Spinal cord (tissue), 9 donors: ENCODE measurements at regions not wholly inside any gene's neighbourhood (a gene's known extent, or its start where the extent isn't known, plus 50 kb on each side); places are given as distances from the start of the nearest gene placed in this dataset.
A peak's percentile ranks its signal among the peaks of the same experiment; 100 is the strongest.

Source experiments
- DNase-seq, 6 donors: peaks; one replicate each; pipeline versions ENCODE4 v3.0.0 to v3.0.0-alpha.2; 2013 to 2015; ENCODE audit warnings: low spot score in 6 of 6, low read depth in 4 of 6
- H3K27ac ChIP-seq: one replicate; pipeline ENCODE4 v1.5.1; 2013; ENCODE audit warnings: low read depth, low read length, control low read depth
- H3K27me3 ChIP-seq: one replicate; pipeline ENCODE4 v1.6.1; 2013; ENCODE audit warnings: low read length; ENCODE audit not compliant: control insufficient read depth, insufficient read depth
- H3K36me3 ChIP-seq: one replicate; pipeline ENCODE4 v1.6.1; 2013; ENCODE audit warnings: low read length; ENCODE audit not compliant: control insufficient read depth, insufficient read depth
- H3K4me1 ChIP-seq: one replicate; pipeline ENCODE4 v1.6.1; 2013; ENCODE audit warnings: low read length; ENCODE audit not compliant: control insufficient read depth, insufficient read depth
- H3K4me3 ChIP-seq: one replicate; pipeline ENCODE4 v1.5.1; 2013; ENCODE audit warnings: low read depth, low read length, control low read depth
- H3K9me3 ChIP-seq: one replicate; pipeline ENCODE4 v1.6.1; 2013; ENCODE audit warnings: low read length; ENCODE audit not compliant: control insufficient read depth, insufficient read depth
- WGBS: methylation state at CpG from one replicate; pipeline ENCODE4 v1.1.5; 2013; ENCODE audit warnings: missing lambda C conversion rate; ENCODE audit not compliant: insufficient coverage; 5-methylcytosine and 5-hydroxymethylcytosine counted together
- donor health status: healthy.

DNA sequence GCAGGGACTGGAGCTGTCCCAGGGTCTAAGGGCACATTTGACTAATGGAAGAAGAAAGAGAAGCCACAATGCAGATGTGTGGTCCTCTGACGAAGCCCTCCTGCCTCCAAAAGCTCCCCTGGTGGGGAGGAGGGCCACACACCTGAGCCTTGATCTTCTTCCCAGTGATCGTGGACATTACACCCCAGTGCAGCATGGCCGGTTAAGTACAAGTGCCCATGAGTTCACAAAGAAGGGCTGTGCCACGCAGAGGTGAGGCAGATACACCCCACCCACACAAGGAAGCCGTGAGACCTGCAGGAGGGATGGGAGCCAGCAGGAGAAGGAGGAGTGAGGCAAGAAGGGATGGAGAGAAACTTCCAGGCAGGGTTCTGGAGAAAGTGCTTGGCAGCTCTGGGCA lies 199.0 kb upstream of the MVB12B start:
- Histone ChIP-seq H3K36me3 (no peaks in the 10 kb centered on the region), H3K27ac (no peak overlapping the region), H3K4me1 (peaks cover 2% of the 10 kb centered on the region), H3K27me3 (no peaks in the 10 kb centered on the region), H3K4me3 (no peak overlapping the region), H3K9me3 (no peaks in the 10 kb centered on the region)
- no peak for DNase-seq
- 100% methylated on average over 1 of the region's 5 CpGs for WGBS

DNA sequence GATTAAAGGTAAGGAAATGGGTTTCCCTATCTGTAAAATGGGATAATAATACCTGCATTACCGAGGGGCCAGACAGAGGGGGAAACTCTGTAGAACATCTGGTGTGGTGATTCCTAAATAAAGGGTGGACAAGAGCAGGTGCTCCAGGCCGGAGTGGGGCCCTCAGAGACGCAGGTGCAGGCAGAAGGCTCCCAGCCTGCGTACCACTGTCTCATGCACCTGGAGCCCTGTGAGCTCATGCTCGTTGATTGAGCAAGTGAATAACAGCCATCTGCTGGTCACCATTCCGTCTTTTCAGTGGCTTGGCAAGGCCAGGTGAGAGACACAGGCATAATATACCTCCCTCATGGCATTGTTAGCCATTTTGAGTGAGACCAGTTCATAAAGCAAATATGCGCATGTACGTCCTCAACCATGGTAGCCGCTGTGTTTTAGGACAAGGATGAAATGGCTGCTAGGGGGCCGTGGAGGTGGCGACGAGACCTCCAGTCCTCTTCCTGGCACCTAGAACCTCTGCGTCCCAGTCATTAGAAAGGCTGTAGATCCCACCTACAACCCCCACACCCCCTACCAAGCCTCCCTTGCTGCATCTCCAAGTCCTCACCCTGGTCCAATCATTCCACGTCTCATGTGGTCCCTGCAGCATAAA lies 198.0 kb upstream of the MVB12B start:
- no peaks in the 10 kb centered on the region for H3K27me3 ChIP-seq
- WGBS = 90% methylated on average over 14 of the region's 14 CpGs
- DNase-seq = no peak
- no peaks in the 10 kb centered on the region for H3K9me3 ChIP-seq
- no peaks in the 10 kb centered on the region for H3K36me3 ChIP-seq
- H3K27ac ChIP-seq = no peak overlapping the region
- peaks cover 2% of the 10 kb centered on the region for H3K4me1 ChIP-seq
- H3K4me3 ChIP-seq = no peak overlapping the region

DNA sequence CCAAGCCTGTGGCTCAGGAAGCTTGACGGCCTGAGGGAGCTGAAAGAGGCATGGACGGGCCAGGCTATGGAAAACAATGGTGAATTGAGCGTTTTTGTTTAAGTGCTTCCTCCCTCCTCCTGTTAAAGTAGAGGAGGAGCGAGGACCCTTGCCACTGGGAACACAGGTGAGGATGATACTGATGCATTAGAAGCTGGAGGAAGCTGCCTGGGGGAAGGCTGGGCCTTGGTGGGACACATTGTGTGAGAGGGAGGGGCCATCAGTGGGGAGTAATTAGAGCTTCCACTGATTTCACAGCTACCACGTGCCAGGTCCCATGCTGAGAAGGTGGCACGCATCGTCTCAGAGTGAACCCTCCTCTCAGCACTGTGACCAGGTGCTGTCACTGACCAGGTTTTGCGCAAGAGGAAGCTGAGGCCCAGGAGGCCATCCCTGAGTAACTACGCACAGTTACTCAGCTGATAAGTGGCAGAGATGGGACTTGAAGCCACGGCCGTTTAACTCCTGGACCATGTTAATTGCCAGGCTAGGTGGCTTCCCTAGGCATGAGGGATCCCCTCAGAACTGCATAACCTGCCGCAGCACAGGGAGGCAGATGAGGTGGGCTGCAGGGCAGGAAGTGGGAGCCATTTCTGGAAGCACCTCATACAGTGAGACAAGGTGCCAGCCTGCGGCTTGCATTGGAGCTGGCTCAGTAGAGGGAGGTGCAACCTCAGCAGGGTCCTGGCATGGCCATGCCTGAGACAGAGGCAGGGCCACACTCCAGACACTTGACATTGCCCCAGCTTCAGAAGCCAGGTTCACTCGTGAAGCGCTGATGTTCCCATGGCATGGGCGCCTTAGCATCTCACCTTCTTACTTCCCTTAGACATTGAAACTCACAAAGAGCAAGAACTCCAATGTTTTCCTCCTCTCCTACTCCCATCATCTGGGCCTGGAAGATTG lies 195.3 kb upstream of the MVB12B start:
- H3K9me3 ChIP-seq = no peaks in the 10 kb centered on the region
- no peak overlapping the region for H3K4me3 ChIP-seq
- H3K36me3 ChIP-seq = no peaks in the 10 kb centered on the region
- no peaks in the 10 kb centered on the region for H3K27me3 ChIP-seq
- DNase-seq = no peak
- no peak overlapping the region for H3K27ac ChIP-seq
- 75% methylated on average over 15 of the region's 16 CpGs for WGBS
- H3K4me1 ChIP-seq = no peaks in the 10 kb centered on the region

DNA sequence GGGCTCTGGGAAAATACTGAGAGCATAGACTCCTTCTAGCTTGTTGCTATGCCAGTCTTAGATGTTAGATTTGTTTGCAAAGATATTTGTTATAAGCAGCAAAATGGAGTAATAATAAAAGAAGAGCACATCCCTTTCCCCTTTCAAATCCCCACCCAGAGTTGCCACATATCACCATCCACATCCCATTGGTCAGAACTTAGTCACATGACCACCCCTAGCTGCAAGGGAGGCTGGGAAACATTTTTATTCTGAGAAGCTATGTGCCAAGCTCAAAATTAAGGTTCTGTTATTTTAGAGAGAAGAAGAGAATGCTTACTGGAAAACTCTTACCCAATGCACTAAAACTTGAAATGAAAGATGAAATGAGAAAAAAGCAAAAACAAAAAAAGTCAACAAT lies 193.9 kb upstream of the MVB12B start:
- H3K27me3 ChIP-seq = no peaks in the 10 kb centered on the region
- H3K4me1 ChIP-seq = no peaks in the 10 kb centered on the region
- no peak overlapping the region for H3K4me3 ChIP-seq
- DNase-seq = no peak
- H3K27ac ChIP-seq = no peak overlapping the region
- H3K9me3 ChIP-seq = no peaks in the 10 kb centered on the region
- no peaks in the 10 kb centered on the region for H3K36me3 ChIP-seq

DNA sequence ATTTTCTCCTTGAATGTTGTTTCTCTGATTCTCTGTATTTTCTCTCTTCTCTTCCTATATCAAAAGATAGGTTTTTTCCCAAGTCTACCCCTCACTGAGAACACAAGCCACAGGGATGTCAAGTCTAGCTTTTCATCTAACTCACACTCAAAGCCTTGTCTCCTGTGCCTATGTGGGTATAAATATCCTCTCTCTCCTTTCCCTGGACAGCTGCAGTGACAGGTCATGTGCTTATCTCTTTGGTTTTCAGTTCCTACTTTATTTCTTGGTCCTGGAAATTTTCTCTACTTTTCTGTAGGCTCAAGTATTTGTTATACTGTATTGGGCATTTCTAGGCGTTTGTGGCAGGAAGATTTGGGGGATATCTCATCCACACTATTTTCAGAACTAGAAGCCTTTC lies 182.4 kb upstream of the MVB12B start:
- WGBS = no CpG with 5 or more reads among the region's 1 CpG
- Histone ChIP-seq H3K36me3 (no peaks in the 10 kb centered on the region), H3K9me3 (peaks cover 1% of the 10 kb centered on the region), H3K4me3 (no peak overlapping the region), H3K27me3 (peaks cover 5% of the 10 kb centered on the region), H3K4me1 (peaks cover 11% of the 10 kb centered on the region), H3K27ac (no peak overlapping the region)
- DNase-seq = no peak

DNA sequence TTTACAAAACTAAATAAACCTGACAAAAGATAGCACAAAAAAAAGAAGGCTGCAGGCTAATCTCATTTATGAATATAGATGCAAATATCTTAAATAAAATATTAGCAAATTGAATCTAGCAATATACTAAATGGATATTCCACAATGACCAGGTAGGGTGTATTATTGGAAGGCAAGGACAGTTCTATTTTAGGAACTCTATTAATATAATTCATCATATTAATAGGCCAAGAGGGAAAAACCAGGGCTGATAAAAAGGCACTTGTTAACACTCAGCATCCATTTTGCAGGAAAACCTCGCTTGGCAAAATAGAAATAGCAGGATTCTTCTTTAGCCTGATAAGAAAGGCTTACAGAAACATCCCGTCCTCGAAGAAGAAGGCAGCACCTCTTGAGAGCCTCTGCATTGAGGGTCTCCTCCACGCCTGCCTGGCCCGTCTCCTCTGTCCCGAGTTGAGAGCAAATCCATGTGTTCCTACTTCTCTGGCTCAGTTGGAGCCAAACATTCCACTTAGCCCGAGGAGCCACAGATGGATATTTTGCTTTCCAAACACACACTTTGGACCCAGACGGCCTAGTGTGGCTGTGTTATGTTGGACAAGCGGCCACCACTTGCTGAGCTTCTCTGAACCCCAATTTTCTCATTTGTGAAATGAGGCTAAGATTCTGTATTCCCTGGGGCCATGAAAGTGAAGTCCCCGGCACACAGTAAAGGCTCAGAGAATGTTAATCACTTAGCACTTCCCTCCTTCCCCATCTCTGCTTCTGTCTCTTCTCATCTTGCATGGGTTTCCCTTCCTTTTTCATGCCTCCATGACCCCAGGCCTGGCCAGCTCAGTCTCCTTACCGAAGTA lies 181.8 kb upstream of the MVB12B start:
- Histone ChIP-seq H3K4me3 (no peak overlapping the region), H3K9me3 (peaks cover 1% of the 10 kb centered on the region), H3K36me3 (no peaks in the 10 kb centered on the region), H3K27ac (no peak overlapping the region), H3K4me1 (peaks cover 11% of the 10 kb centered on the region), H3K27me3 (peaks cover 5% of the 10 kb centered on the region)
- peak in 1 of 6 donors; percentile 68 for DNase-seq
- WGBS = 89% methylated on average over 8 of the region's 11 CpGs

DNA sequence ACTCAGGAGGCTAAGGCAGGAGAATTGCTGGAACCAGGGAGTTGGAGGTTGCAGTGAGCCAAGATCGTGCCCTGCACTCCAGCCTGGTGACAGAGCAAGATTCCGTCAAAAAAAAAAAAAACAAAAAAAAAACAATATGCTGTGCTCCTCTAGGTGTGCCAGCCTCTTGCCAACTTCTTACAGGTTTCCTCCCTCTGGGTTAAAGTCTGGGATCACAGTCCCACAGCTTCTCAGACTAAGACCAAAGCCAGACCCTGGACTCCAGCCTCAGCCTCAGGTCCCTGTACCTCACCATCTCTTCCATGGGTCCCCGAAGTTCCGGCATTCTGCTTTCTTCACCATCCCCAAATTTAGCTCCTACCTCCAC lies 180.8 kb upstream of the MVB12B start:
- no peak overlapping the region for H3K27ac ChIP-seq
- H3K36me3 ChIP-seq = no peaks in the 10 kb centered on the region
- peaks cover 5% of the 10 kb centered on the region for H3K27me3 ChIP-seq
- H3K9me3 ChIP-seq = peaks cover 1% of the 10 kb centered on the region
- DNase-seq = no peak
- 92% methylated on average over 2 of the region's 4 CpGs for WGBS
- H3K4me3 ChIP-seq = no peak overlapping the region
- peaks cover 11% of the 10 kb centered on the region for H3K4me1 ChIP-seq

DNA sequence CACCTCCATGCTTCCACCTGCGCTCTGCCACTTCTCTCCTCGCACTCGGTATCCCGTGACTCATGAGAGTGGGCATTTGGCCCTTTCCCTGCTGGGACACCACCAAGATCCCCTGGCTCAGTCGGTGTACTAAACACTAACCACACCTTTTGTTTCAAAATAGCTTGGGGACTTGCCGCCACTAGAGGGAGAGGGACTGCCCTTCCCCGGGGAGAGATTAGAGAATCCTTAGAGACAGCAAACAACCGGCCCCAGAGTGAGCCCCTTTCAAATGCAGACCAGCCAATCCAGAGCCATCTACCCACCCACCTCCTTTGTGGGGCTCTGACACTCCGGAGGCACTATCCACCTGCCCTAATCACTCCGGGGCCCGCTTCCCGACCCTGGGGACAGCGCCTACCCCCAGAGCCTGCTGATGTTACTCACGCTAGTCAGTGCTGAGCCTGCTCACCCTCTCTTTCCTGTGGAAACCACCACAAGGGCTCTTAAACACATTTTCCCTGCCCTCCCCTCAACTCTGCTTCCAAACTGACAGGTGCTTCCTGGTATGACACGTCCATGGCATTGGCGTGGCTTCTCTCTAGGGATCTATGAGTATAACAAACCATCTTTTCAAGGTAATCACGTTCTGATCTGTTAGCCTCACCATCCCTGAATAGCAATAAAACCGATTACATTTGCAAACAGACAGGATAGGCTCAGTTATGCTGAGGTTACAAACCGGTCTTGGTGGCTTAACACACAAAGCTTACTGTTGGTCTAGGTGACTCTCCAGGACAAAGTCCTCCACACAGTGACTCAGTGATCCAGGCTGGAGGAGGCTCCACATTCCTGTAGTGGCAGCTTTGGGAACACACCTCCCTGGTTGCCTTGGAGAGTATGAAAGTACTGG lies 180.1 kb upstream of the MVB12B start:
- WGBS = 25% methylated on average over 18 of the region's 19 CpGs
- H3K4me3 ChIP-seq = no peak overlapping the region
- peaks cover 1% of the 10 kb centered on the region for H3K9me3 ChIP-seq
- H3K27me3 ChIP-seq = peaks cover 5% of the 10 kb centered on the region
- no peak overlapping the region for H3K27ac ChIP-seq
- peak in 2 of 6 donors; percentile 21 to 37 for DNase-seq
- peaks cover 16% of the 10 kb centered on the region for H3K4me1 ChIP-seq
- no peaks in the 10 kb centered on the region for H3K36me3 ChIP-seq
